ENCODE measurements at regions not wholly inside any gene's neighbourhood (a gene's known extent, or its start where the extent isn't known, plus 50 kb on each side); places are given as distances from the start of the nearest gene placed in this dataset.
A peak's percentile ranks its signal among the peaks of the same experiment; 100 is the strongest.

DNA sequence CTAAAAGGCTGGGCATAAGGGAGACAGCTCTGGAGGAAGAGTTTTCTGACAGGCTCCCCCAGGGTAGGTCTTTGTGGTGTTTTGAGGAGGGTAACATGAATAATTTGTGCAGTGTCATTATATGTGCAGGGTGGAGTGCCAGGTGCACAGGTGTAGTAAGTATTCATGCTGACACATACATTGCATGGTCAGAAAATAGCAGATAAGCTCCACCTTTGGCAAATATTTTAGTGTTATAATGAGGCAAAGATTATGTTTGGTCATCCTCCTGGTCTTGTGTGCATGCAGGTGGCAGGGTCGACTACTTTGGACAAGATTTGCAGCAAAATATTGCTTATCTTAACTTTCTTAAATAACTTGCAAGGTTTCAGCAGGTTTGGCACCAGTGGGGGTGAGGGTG is 910.4 kb upstream of the PCDH10 start:
- TF ChIP-seq, protein P1, sequence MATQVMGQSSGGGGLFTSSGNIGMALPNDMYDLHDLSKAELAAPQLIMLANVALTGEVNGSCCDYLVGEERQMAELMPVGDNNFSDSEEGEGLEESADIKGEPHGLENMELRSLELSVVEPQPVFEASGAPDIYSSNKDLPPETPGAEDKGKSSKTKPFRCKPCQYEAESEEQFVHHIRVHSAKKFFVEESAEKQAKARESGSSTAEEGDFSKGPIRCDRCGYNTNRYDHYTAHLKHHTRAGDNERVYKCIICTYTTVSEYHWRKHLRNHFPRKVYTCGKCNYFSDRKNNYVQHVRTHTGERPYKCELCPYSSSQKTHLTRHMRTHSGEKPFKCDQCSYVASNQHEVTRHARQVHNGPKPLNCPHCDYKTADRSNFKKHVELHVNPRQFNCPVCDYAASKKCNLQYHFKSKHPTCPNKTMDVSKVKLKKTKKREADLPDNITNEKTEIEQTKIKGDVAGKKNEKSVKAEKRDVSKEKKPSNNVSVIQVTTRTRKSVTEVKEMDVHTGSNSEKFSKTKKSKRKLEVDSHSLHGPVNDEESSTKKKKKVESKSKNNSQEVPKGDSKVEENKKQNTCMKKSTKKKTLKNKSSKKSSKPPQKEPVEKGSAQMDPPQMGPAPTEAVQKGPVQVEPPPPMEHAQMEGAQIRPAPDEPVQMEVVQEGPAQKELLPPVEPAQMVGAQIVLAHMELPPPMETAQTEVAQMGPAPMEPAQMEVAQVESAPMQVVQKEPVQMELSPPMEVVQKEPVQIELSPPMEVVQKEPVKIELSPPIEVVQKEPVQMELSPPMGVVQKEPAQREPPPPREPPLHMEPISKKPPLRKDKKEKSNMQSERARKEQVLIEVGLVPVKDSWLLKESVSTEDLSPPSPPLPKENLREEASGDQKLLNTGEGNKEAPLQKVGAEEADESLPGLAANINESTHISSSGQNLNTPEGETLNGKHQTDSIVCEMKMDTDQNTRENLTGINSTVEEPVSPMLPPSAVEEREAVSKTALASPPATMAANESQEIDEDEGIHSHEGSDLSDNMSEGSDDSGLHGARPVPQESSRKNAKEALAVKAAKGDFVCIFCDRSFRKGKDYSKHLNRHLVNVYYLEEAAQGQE (IDR thresholded peaks at IDR 0.05; ENCODE audit: borderline replicate concordance) = no peak
- no peak for TF ChIP-seq EZH2 (IDR thresholded peaks at IDR 0.05; ENCODE audit: borderline replicate concordance, insufficient read depth, low read length, poor library complexity, severe bottlenecking)
- TF ChIP-seq EP300 (conservative IDR thresholded peaks at IDR 0.05; ENCODE audit: poor library complexity, severe bottlenecking) = no peak
- no peak for TF ChIP-seq TAF1 (IDR thresholded peaks at IDR 0.05; ENCODE audit: low read depth)
- no peak for TF ChIP-seq CTCF (IDR thresholded peaks at IDR 0.05; ENCODE audit: poor library complexity, severe bottlenecking)
- no peak for TF ChIP-seq RAD21 (conservative IDR thresholded peaks at IDR 0.05)
- TF ChIP-seq MXI1 (conservative IDR thresholded peaks at IDR 0.05; ENCODE audit: poor library complexity, severe bottlenecking) = no peak
- no peak for TF ChIP-seq POLR2AphosphoS5 (IDR thresholded peaks at IDR 0.05)
- no peak for TF ChIP-seq SMC3 (conservative IDR thresholded peaks at IDR 0.05; ENCODE audit: poor library complexity)
- H4K20me1 ChIP-seq (ENCODE audit: insufficient read depth) = no peaks in the 10 kb centered on the region
- no peak overlapping the region for H3K9ac ChIP-seq (ENCODE audit: low read length)
- no peaks in the 10 kb centered on the region for H3F3A ChIP-seq (ENCODE audit: insufficient read depth, low read length, poor library complexity, severe bottlenecking)
- H3K9me2 ChIP-seq (ENCODE audit: insufficient read depth, low read length) = no peaks in the 10 kb centered on the region
- H3K27ac ChIP-seq (ENCODE audit: low read length) = no peak overlapping the region
- H3K36me3 ChIP-seq (ENCODE audit: insufficient read depth, low read length) = no peaks in the 10 kb centered on the region
- no peak overlapping the region for H2AFZ ChIP-seq (ENCODE audit: low read depth, low read length)
- no peak overlapping the region for H3K4me3 ChIP-seq (ENCODE audit: low read length)
- H3K9me3 ChIP-seq (ENCODE audit: low read length) = peaks cover 3% of the 10 kb centered on the region
- no peaks in the 10 kb centered on the region for H3K27me3 ChIP-seq (ENCODE audit: insufficient read depth, low read depth, low read length)
- no peak overlapping the region for H3K4me2 ChIP-seq (ENCODE audit: low read length)
- no peaks in the 10 kb centered on the region for H3K79me2 ChIP-seq (replicated peaks; ENCODE audit: insufficient read depth, low read length)

- no peaks in the 10 kb centered on the region for H4K20me1 ChIP-seq (ENCODE audit: insufficient read depth)
- H3K4me2 ChIP-seq (ENCODE audit: low read length) = no peak overlapping the region
- no peaks in the 10 kb centered on the region for H3K9me2 ChIP-seq (ENCODE audit: insufficient read depth, low read length)
- no peaks in the 10 kb centered on the region for H3K36me3 ChIP-seq (ENCODE audit: insufficient read depth, low read length)
- H3K9me3 ChIP-seq (ENCODE audit: low read length) = peaks cover 3% of the 10 kb centered on the region
- H3K79me2 ChIP-seq (replicated peaks; ENCODE audit: insufficient read depth, low read length) = no peaks in the 10 kb centered on the region
- H2AFZ ChIP-seq (ENCODE audit: low read depth, low read length) = no peak overlapping the region
- no peak overlapping the region for H3K27ac ChIP-seq (ENCODE audit: low read length)
- H3K4me3 ChIP-seq (ENCODE audit: low read length) = no peak overlapping the region
- H3F3A ChIP-seq (ENCODE audit: insufficient read depth, low read length, poor library complexity, severe bottlenecking) = no peaks in the 10 kb centered on the region
- H3K27me3 ChIP-seq (ENCODE audit: insufficient read depth, low read depth, low read length) = no peaks in the 10 kb centered on the region
- TF ChIP-seq TAF1 (IDR thresholded peaks at IDR 0.05; ENCODE audit: low read depth) = no peak
- TF ChIP-seq, protein P1 (IDR thresholded peaks at IDR 0.05; ENCODE audit: borderline replicate concordance) = peak; percentile 24
- H3K9ac ChIP-seq (ENCODE audit: low read length) = no peak overlapping the region
These were observed 909.0 kb upstream of the PCDH10 start for GRCh38 chr4:132240081-132240480.
